HepG2 (cell line): ENCODE measurements at regions not wholly inside any gene's neighbourhood (a gene's known extent, or its start where the extent isn't known, plus 50 kb on each side); places are given as distances from the start of the nearest gene placed in this dataset.

Source experiments
- CBX2 ChIP-seq, 2 experiments: fragments of 200-600 bp in 1 of 2; sonication (generic); formaldehyde crosslinking in 1 of 2; IDR thresholded peaks; 2 replicates each; pipeline versions ENCODE4 v1.7.0 to v1.8.1; 2018 to 2022; ENCODE audit warnings: low read depth in 2 of 2, low read length in 1 of 2, mild to moderate bottlenecking in 1 of 2, missing genetic modification reagents in 1 of 2
- CCAR2 ChIP-seq: fragments of 200-400 bp; formaldehyde crosslinking; optimal IDR thresholded peaks from 2 replicates; pipeline ENCODE3; 2018; ENCODE audit warnings: low read depth, mild to moderate bottlenecking, low read length, moderate library complexity
- E2F2 ChIP-seq: sonication (generic); formaldehyde crosslinking; IDR thresholded peaks from 2 replicates; pipeline ENCODE4 v1.4.0; 2020; ENCODE audit warnings: missing genetic modification reagents, borderline replicate concordance
- EEA1 ChIP-seq: sonication (generic); formaldehyde crosslinking; IDR thresholded peaks from 2 replicates; pipeline ENCODE4 v1.5.1; 2020; ENCODE audit warnings: mild to moderate bottlenecking, missing genetic modification reagents, borderline replicate concordance
- ETV5 ChIP-seq: IDR thresholded peaks from 2 replicates; pipeline ENCODE4 v1.6.1; 2018; ENCODE audit warnings: missing biosample characterization, missing genetic modification reagents, inconsistent platforms, borderline replicate concordance
- FUBP1 ChIP-seq: sonication (generic); formaldehyde crosslinking; IDR thresholded peaks from 2 replicates; pipeline ENCODE4 v1.5.1; 2020; ENCODE audit warnings: missing genetic modification reagents, mild to moderate bottlenecking, borderline replicate concordance
- NR3C1 ChIP-seq: sonication (generic); formaldehyde crosslinking; IDR thresholded peaks from 2 replicates; pipeline ENCODE4 v1.4.0; 2020; ENCODE audit warnings: missing genetic modification reagents
- ZKSCAN5 ChIP-seq: sonication (generic); formaldehyde crosslinking; IDR thresholded peaks from 2 replicates; pipeline ENCODE4 v1.5.1; 2020; ENCODE audit warnings: mild to moderate bottlenecking, missing genetic modification reagents
- ZNF143 ChIP-seq: sonication (generic); formaldehyde crosslinking; IDR thresholded peaks from 2 replicates; pipeline ENCODE4 v1.4.0; 2020; ENCODE audit warnings: missing genetic modification reagents
- ZNF24 ChIP-seq: fragments of 450-650 bp; IDR thresholded peaks from 2 replicates; pipeline ENCODE4 v1.6.1; 2017; ENCODE audit warnings: antibody characterized with exemption, mild to moderate bottlenecking
- ZNF609 ChIP-seq: sonication (generic); formaldehyde crosslinking; IDR thresholded peaks from 2 replicates; pipeline ENCODE4 v1.4.0; 2020; ENCODE audit warnings: mild to moderate bottlenecking, missing genetic modification reagents, borderline replicate concordance
- ZNF724P ChIP-seq: sonication (generic); formaldehyde crosslinking; IDR thresholded peaks from 2 replicates; pipeline ENCODE4 v1.8.0; 2022; ENCODE audit warnings: missing genetic modification reagents, borderline replicate concordance
- TF ChIP-seq, protein P1 (sequence below): sonication (generic); formaldehyde crosslinking; IDR thresholded peaks from 2 replicates; pipeline ENCODE4 v1.4.0; 2020; ENCODE audit warnings: missing genetic modification reagents, mild to moderate bottlenecking, borderline replicate concordance
- TF ChIP-seq, protein P2 (sequence below): sonication (generic); formaldehyde crosslinking; IDR thresholded peaks from 2 replicates; pipeline ENCODE4 v1.5.0; 2020; ENCODE audit warnings: missing genetic modification reagents

DNA sequence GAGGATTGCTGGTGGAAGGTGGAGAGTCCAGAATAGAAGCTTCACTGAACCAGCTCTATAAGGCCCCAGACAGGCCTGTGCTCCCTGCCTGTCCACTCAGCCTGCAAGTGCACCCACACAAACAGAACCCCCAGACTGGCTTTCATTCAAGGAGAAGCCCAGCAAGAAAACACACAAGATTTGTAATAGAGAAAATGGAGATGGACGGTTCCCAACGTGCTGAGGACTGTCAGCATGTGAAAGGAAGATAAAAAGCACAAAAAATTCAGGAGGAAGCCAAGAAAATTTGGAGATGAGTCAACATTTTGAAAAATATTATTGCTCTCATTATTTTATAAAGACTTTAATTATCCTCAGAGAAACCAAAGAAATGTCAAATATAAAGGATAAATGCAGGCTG lies 218.2 kb upstream of the SLC10A2 start (continued):
- TF ChIP-seq ZNF609 (CRISPR knock-in tag) (no peak), CCAR2 (no peak), ZKSCAN5 (CRISPR knock-in tag) (no peak), E2F2 (CRISPR knock-in tag) (no peak), FUBP1 (CRISPR knock-in tag) (no peak), ZNF24 (no peak), EEA1 (CRISPR knock-in tag) (no peak), ZNF724P (CRISPR knock-in tag) (no peak), ETV5 (no peak), ZNF143 (no peak), CBX2 (IDR thresholded peaks at IDR 0.05; ENCODE audit: low read depth, low read length) (no peak), CBX2 (CRISPR knock-in tag; IDR thresholded peaks at IDR 0.05; ENCODE audit: low read depth) (no peak), NR3C1 (no peak)
- TF ChIP-seq, protein P1, sequence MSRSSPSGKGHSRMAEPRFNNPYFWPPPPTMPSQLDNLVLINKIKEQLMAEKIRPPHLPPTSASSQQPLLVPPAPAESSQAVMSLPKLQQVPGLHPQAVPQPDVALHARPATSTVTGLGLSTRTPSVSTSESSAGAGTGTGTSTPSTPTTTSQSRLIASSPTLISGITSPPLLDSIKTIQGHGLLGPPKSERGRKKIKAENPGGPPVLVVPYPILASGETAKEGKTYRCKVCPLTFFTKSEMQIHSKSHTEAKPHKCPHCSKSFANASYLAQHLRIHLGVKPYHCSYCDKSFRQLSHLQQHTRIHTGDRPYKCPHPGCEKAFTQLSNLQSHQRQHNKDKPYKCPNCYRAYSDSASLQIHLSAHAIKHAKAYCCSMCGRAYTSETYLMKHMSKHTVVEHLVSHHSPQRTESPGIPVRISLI (CRISPR knock-in tag): no peak
- TF ChIP-seq, protein P2, sequence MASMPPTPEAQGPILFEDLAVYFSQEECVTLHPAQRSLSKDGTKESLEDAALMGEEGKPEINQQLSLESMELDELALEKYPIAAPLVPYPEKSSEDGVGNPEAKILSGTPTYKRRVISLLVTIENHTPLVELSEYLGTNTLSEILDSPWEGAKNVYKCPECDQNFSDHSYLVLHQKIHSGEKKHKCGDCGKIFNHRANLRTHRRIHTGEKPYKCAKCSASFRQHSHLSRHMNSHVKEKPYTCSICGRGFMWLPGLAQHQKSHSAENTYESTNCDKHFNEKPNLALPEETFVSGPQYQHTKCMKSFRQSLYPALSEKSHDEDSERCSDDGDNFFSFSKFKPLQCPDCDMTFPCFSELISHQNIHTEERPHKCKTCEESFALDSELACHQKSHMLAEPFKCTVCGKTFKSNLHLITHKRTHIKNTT: no peak
